ENCODE measurements at regions not wholly inside any gene's neighbourhood (a gene's known extent, or its start where the extent isn't known, plus 50 kb on each side); places are given as distances from the start of the nearest gene placed in this dataset.
"Not testable (repeated sequence)": the region's sequence is repeated elsewhere in the genome, so short reads cannot be mapped to it uniquely, and the experiment has no call there.

DNA sequence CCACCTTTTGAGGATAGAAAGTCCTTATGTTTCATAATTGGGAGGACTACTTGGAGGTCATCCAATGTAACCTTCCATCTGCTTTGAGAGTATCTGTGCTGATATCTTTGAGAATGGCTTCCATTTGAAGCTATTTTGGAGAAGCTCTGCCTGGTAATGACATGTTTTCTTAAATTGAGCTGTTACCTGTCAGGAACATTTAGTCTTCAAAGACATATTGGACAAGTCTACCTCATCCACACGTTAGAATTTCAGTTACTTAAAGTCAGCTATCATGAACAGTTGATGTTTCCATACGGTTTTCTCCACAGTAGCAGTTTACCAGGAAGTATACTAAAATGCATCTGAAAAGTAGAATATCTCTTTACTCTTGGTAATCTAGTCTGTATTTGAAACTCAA lies 318.5 kb downstream of the EDEM1 start:
- no peak overlapping the region for H3K4me3 ChIP-seq (ENCODE audit: low read depth, low read length)
- DNase-seq (ENCODE audit: low read depth) = no peak
- TF ChIP-seq, protein P1, sequence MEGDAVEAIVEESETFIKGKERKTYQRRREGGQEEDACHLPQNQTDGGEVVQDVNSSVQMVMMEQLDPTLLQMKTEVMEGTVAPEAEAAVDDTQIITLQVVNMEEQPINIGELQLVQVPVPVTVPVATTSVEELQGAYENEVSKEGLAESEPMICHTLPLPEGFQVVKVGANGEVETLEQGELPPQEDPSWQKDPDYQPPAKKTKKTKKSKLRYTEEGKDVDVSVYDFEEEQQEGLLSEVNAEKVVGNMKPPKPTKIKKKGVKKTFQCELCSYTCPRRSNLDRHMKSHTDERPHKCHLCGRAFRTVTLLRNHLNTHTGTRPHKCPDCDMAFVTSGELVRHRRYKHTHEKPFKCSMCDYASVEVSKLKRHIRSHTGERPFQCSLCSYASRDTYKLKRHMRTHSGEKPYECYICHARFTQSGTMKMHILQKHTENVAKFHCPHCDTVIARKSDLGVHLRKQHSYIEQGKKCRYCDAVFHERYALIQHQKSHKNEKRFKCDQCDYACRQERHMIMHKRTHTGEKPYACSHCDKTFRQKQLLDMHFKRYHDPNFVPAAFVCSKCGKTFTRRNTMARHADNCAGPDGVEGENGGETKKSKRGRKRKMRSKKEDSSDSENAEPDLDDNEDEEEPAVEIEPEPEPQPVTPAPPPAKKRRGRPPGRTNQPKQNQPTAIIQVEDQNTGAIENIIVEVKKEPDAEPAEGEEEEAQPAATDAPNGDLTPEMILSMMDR (IDR thresholded peaks at IDR 0.05; ENCODE audit: insufficient read depth, low read length) = no peak

DNA sequence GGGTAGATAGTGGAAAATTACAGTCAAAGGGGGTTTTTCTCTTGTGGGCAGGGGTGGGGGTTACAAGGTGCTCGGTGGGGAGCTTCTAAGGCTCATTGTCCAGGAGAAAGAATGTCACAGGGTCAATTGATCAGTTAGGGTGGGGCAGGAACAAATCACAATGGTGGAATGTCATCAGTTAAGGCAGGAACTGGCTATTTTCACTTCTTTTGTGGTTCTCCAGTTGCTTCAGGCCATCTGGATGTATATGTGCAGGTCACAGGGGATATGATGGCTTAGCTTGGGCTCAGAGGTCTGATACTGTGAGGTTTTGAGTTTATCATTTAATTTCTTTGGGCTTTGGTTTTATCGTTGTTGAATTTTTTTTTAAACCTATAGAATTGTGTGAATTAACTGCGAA lies 321.4 kb downstream of the EDEM1 start:
- DNase-seq (ENCODE audit: low read depth); H3K4me3 ChIP-seq (ENCODE audit: low read depth, low read length): not testable (repeated sequence)

DNA sequence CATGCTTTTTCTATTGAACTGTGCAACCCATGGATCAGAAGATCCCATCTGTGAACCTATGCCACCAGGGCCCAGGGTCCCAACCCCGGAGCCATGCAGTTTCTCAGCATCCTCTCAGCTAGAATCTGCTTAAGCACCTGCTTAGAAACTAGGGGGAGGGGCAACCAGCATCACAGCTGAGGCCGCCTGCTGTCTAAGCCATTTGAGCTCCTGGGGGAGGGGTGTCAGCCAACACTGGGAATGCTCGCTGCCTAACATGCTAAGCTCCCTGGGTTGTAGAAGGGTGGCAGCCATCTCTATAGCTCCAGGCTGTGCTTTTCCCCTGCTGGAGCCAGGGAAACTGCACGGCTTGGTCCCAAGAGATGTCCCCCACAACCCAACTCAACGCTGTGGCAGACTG lies 322.8 kb downstream of the EDEM1 start:
- TF ChIP-seq, protein P1 (IDR thresholded peaks at IDR 0.05; ENCODE audit: insufficient read depth, low read length) = no peak
- H3K4me3 ChIP-seq (ENCODE audit: low read depth, low read length) = no peak overlapping the region
- no peak for DNase-seq (ENCODE audit: low read depth)

DNA sequence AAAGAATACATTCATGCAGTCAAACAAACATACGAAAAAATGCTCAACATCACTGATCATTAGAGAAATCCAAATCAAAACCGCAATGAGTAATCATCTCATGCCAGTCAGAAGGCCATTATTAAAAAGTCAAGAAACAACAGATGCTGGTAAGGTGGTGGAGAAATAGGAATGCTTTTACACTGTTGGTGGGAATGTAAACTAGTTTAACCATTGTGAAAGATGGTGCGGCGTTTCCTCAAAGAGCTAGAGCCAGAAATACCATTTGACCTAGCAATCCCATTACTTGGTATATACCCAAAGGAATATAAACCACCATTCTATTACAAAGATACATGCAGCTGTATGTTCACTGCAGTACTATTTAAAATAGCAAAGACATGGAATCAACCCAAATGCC lies 330.4 kb downstream of the EDEM1 start:
- TF ChIP-seq, protein P1 (IDR thresholded peaks at IDR 0.05; ENCODE audit: insufficient read depth, low read length) = no peak
- no peak overlapping the region for H3K4me3 ChIP-seq (ENCODE audit: low read depth, low read length)
- DNase-seq (ENCODE audit: low read depth) = no peak

DNA sequence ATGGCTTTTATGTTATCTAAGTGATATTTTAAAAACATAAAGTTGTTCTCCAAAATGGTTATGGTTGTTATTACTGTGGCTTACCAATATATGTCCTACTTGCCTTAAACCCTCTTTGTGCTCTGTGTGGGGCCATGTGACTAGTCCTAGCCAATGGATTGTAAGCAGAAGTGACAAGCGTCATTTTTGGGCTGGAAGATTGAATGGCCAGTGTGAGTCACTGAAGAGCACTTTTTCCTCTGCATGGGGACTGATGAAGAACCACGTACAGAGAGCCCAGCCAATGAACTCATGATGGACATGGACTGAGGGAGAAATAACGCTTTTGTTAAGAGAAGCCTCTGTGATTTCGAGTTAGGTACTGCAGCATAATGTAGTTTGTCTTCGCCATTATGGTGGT lies 332.7 kb downstream of the EDEM1 start:
- TF ChIP-seq, protein P1 (IDR thresholded peaks at IDR 0.05; ENCODE audit: insufficient read depth, low read length) = no peak
- no peak overlapping the region for H3K4me3 ChIP-seq (ENCODE audit: low read depth, low read length)
- no peak for DNase-seq (ENCODE audit: low read depth)

DNA sequence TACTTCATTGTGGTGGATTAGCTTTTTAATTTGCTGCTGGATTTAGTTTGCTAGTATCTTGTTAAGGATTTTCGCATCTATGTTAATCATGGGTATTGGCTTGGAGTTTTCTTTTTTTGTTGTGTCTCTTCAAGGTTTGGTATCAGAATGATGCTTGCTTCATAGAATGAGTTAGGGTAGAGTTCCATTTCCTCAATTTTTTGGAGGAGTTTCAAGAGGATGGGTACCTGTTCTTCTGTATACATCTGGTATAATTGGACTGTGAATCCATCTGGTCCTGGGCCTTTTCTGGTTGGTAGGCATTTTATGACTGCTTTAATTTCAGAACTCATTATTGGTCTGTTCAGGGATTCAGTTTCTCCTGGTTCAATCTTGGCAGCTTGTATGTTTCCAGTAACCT lies 335.6 kb downstream of the EDEM1 start:
- TF ChIP-seq, protein P1 (IDR thresholded peaks at IDR 0.05; ENCODE audit: insufficient read depth, low read length) = no peak
- no peak for DNase-seq (ENCODE audit: low read depth)

DNA sequence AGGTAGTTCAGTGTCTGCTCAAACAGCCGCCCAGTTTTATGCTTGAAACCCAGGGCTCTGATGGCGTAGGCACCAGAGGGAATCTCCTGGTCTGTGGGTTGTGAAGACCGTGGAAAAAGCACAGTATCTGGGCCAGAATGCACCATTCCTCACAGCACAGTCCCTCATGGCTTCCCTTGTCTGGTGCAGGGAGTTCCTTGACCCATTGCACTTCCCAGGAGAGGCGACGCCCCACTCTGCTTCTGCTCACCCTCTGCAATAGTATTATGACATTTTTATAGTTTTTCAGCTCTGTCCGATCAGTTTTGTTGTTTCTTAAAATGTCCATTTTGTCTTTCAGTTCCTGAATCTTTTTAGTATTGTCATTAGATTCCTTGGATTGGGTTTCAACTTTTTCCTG lies 343.5 kb downstream of the EDEM1 start:
- no peak for DNase-seq (ENCODE audit: low read depth)
- TF ChIP-seq, protein P1 (IDR thresholded peaks at IDR 0.05; ENCODE audit: insufficient read depth, low read length) = no peak
- H3K4me3 ChIP-seq (ENCODE audit: low read depth, low read length) = no peak overlapping the region

More for the DNA sequence above, 335.6 kb downstream of the EDEM1 start:
- no peak overlapping the region for H3K4me3 ChIP-seq (ENCODE audit: low read depth, low read length)
